ENCODE measurements at regions not wholly inside any gene's neighbourhood (a gene's known extent, or its start where the extent isn't known, plus 50 kb on each side); places are given as distances from the start of the nearest gene placed in this dataset.
A peak's percentile ranks its signal among the peaks of the same experiment; 100 is the strongest.

DNA sequence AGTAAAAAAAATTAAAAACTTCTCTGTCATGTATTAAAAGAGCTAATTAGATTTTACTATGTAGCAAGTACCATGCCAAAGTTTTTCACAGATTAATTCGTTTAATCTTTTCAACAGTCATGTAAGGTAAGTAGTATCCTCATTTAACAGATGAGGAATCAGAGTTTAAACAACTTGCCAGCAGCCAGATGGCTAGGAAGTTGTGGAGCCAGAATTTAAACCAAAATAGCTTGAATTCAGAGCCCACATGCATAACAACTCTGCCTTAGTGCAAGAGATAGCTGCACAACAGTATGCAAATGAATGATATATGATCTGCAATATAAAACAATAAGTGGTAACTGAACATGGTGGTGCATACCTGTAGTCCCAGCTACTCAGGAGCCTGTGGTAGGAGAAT is 75.3 kb downstream of the NAP1L3 start:
- Histone ChIP-seq H3K4me1 (no peaks in the 10 kb centered on the region), H3K36me3 (replicated peaks) (no peaks in the 10 kb centered on the region), H3K27me3 (ENCODE audit: low read depth) (no peaks in the 10 kb centered on the region), H3K4me3 (no peak overlapping the region), H3K9me3 (no peaks in the 10 kb centered on the region)
- no peak for DNase-seq (ENCODE audit: low spot score in 2 of 2)
- in situ Hi-C loops (cut with MboI; ENCODE audit: low sequenced_read_pairs) = no loop called here

DNA sequence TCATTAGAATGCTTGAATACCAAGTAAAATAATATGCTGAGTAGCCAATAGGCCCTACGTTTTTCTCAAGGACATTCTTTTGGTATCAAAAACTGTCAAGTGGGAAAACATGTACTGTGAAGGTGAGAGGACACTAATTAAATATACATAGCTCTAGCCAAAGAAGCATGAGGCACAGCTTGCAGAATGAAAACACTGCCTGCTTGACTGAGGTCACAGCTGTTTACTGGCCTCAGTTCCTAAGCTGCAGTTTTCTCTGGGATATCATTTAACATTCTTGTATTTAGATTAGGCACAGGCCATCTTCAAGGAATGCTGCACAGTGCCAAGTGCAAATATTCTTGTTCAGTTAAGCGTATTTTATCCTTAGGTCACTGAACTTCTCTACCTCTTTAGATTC is 78.6 kb downstream of the NAP1L3 start:
- Histone ChIP-seq H3K4me3 (no peak overlapping the region), H3K4me1 (no peaks in the 10 kb centered on the region), H3K9me3 (no peaks in the 10 kb centered on the region), H3K27me3 (ENCODE audit: low read depth) (no peaks in the 10 kb centered on the region), H3K36me3 (replicated peaks) (no peaks in the 10 kb centered on the region)
- no peak for DNase-seq (ENCODE audit: low spot score in 2 of 2)
- in situ Hi-C loops (cut with MboI; ENCODE audit: low sequenced_read_pairs) = no loop called here

DNA sequence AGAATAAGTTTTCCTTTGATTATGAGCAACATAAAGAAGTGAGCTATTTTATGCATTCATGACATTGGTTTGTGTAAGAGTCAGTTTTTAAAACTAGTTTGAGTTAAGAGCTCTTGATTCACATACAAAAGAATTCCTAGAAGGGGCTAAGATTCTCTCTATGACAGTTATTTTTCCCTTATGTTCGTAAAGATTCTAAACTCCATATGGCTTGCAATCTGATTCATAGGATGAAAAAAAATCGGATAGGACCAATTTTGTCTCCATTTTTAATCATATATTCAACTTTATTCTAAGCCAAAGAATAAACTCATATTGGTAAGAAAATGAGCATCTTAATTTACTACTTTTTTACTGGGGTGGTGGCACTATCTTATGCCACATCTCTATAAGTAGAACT is 79.4 kb downstream of the NAP1L3 start:
- Histone ChIP-seq H3K36me3 (replicated peaks) (no peaks in the 10 kb centered on the region), H3K9me3 (no peaks in the 10 kb centered on the region), H3K4me3 (no peak overlapping the region), H3K27me3 (ENCODE audit: low read depth) (no peaks in the 10 kb centered on the region), H3K4me1 (no peaks in the 10 kb centered on the region)
- no peak for DNase-seq (ENCODE audit: low spot score in 2 of 2)
- in situ Hi-C loops (cut with MboI; ENCODE audit: low sequenced_read_pairs) = no loop called here

DNA sequence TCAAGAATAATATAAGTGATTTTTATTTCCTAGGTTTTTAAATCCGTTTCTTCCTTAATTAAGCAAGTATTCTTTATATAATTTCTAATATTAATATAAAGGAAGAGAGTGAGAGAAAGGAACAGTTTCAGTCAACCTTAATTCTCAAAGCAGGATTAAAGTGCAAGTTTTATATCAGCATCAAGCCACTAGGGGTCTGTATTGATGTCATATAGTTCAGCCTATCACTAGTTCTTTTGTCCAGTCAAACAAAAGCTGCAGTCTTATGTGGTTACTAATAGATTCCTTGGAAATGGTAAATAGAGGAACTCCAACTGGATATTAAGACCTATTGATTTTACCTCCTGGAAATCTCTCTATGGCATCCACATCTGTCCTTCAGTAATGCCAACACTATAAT is 82.0 kb downstream of the NAP1L3 start:
- H3K27me3 ChIP-seq (ENCODE audit: low read depth) = no peaks in the 10 kb centered on the region
- H3K36me3 ChIP-seq (replicated peaks) = no peaks in the 10 kb centered on the region
- in situ Hi-C loops (cut with MboI; ENCODE audit: low sequenced_read_pairs) = no loop called here
- no peak for DNase-seq (ENCODE audit: low spot score in 2 of 2)
- H3K4me3 ChIP-seq = no peak overlapping the region
- H3K9me3 ChIP-seq = no peaks in the 10 kb centered on the region
- no peaks in the 10 kb centered on the region for H3K4me1 ChIP-seq

DNA sequence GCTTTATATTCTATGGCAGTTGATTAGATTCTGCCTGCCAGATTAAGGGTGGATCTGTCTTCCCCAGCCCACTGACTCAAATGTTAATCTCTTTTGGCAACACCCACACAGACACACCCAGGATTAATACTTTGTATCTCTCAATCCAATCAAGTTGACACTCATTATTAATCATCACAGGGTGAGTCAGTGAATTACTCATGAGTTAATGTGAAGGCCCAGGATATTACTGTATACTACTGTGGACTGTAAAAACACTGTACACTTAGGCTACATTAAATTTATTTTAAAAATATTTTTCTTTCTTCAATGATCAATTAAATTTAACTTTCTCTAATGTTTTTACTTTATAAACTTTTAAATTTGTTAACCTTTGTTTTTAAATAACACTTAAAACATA is 87.7 kb downstream of the NAP1L3 start:
- in situ Hi-C loops (cut with MboI; ENCODE audit: low sequenced_read_pairs) = no loop called here

DNA sequence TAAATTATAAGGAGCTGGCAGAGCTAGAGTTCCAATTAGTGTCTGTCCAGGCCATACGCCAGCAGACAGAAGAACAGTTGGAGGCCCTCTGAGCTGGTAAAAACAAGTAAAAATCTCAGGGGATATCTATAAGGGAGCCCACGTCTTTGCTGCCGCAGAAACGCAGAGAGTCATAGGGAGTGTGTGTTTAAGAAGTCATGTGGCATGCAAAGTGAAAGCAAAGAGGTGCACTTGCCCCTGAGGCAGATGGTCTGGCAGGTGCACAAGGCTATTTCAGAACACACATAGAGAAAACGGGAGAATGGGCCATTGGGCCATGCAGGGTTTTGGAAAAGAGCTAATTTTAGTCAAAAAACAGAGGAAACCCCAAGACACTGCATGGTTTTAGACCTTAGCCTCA is 92.7 kb downstream of the NAP1L3 start:
- H3K4me1 ChIP-seq = no peaks in the 10 kb centered on the region
- no peak for DNase-seq (ENCODE audit: low spot score in 2 of 2)
- no peak overlapping the region for H3K4me3 ChIP-seq
- no peaks in the 10 kb centered on the region for H3K9me3 ChIP-seq
- H3K27me3 ChIP-seq (ENCODE audit: low read depth) = no peaks in the 10 kb centered on the region
- in situ Hi-C loops (cut with MboI; ENCODE audit: low sequenced_read_pairs) = no loop called here
- H3K36me3 ChIP-seq (replicated peaks) = no peaks in the 10 kb centered on the region

More for the DNA sequence above, 87.7 kb downstream of the NAP1L3 start:
- Histone ChIP-seq H3K36me3 (replicated peaks) (no peaks in the 10 kb centered on the region), H3K9me3 (no peaks in the 10 kb centered on the region), H3K27me3 (ENCODE audit: low read depth) (no peaks in the 10 kb centered on the region), H3K4me3 (no peak overlapping the region), H3K4me1 (no peaks in the 10 kb centered on the region)
- DNase-seq (ENCODE audit: low spot score in 2 of 2) = no peak

GRCh38 chrX:93538575-93538974 is 134.8 kb downstream of the NAP1L3 start:
- in situ Hi-C loops (cut with MboI; ENCODE audit: low sequenced_read_pairs) = no loop called here
- peak in 1 of 2 experiments; percentile 42 for DNase-seq (ENCODE audit: low spot score in 2 of 2)
- no peaks in the 10 kb centered on the region for H3K36me3 ChIP-seq (replicated peaks)
- H3K4me1 ChIP-seq = no peaks in the 10 kb centered on the region
- H3K4me3 ChIP-seq = no peak overlapping the region
- no peaks in the 10 kb centered on the region for H3K27me3 ChIP-seq (ENCODE audit: low read depth)
- no peaks in the 10 kb centered on the region for H3K9me3 ChIP-seq

DNA sequence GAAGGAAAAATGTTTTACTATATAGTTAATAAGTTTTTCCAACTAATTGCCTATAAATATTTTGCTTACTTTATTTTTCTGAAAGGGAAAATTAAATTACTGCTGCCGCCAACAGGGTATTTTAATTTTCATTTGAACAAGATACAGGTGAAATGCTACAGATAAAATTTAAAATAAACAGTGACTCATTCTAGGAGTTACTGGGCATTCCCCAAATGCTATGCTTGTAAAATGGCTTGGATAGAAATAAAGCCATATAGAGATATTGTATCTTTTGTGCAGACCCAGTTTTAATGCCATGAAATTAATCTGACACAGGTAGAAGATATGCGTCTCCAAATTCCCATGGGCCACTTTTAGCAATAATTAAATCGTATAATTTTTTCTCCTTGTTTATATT is 144.5 kb downstream of the NAP1L3 start:
- in situ Hi-C loops (cut with MboI; ENCODE audit: low sequenced_read_pairs) = no loop called here
- DNase-seq (ENCODE audit: low spot score in 2 of 2) = no peak
- no peaks in the 10 kb centered on the region for H3K36me3 ChIP-seq (replicated peaks)
- no peaks in the 10 kb centered on the region for H3K27me3 ChIP-seq (ENCODE audit: low read depth)
- H3K9me3 ChIP-seq = no peaks in the 10 kb centered on the region
- H3K4me3 ChIP-seq = no peak overlapping the region
- no peaks in the 10 kb centered on the region for H3K4me1 ChIP-seq
